Mucosa of descending colon (tissue), 3 donors: ENCODE measurements at regions not wholly inside any gene's neighbourhood (a gene's known extent, or its start where the extent isn't known, plus 50 kb on each side); places are given as distances from the start of the nearest gene placed in this dataset.
"Not testable (repeated sequence)": the region's sequence is repeated elsewhere in the genome, so short reads cannot be mapped to it uniquely, and the experiment has no call there.

Experiments used
- ATAC-seq: fragments of 200-7000 bp; cut with Tn5 transposase; one replicate; pipeline ENCODE4 v1.9.1; 2020; ENCODE audit warnings: mild to moderate bottlenecking, moderate library complexity
- DNase-seq, 3 donors: peaks; one replicate each; pipeline ENCODE4 v3.0.0-alpha.2; 2020
- H3K36me3 ChIP-seq: fragments of 200-600 bp; one replicate; pipeline ENCODE4 v1.8.0; 2021; ENCODE audit warnings: low read depth, mild to moderate bottlenecking
- H3K4me1 ChIP-seq: fragments of 200-600 bp; one replicate; pipeline ENCODE4 v1.8.0; 2021; ENCODE audit warnings: low read depth, mild to moderate bottlenecking
- H3K4me3 ChIP-seq: fragments of 200-600 bp; one replicate; pipeline ENCODE4 v1.8.0; 2021; ENCODE audit warnings: mild to moderate bottlenecking
- H3K9me3 ChIP-seq: fragments of 200-600 bp; one replicate; pipeline ENCODE4 v1.8.0; 2021; ENCODE audit warnings: mild to moderate bottlenecking
- intact Hi-C, 2 donors: fragments of 100-400 bp; cut with DNase I in 1 of 2; cut with micrococcal nuclease in 1 of 2; formaldehyde crosslinking; loops; one replicate each; pipeline versions ENCODE4 v1.11.0 to v1.11.1; 2022; cut with DNase I, micrococcal nuclease
- TF ChIP-seq, protein P1 (sequence below): fragments of 200-600 bp; IDR thresholded peaks from one replicate; pipeline ENCODE4 v1.8.0; 2022; ENCODE audit warnings: antibody characterized with exemption, mild to moderate bottlenecking
- donor health status: DM: no; HTN: no; CAD: no; lungs with moderate emphysema.
- donor health status: DM: no; HTN: no; CAD: no.
- donor health status: DM: no; HTN: yes; CAD: no.

GRCh38 chr5:62896121-62896893 lies 317.7 kb downstream of the LRRC70 start:
- ATAC-seq (no peak), DNase-seq (no peak)
- TF ChIP-seq, protein P1, sequence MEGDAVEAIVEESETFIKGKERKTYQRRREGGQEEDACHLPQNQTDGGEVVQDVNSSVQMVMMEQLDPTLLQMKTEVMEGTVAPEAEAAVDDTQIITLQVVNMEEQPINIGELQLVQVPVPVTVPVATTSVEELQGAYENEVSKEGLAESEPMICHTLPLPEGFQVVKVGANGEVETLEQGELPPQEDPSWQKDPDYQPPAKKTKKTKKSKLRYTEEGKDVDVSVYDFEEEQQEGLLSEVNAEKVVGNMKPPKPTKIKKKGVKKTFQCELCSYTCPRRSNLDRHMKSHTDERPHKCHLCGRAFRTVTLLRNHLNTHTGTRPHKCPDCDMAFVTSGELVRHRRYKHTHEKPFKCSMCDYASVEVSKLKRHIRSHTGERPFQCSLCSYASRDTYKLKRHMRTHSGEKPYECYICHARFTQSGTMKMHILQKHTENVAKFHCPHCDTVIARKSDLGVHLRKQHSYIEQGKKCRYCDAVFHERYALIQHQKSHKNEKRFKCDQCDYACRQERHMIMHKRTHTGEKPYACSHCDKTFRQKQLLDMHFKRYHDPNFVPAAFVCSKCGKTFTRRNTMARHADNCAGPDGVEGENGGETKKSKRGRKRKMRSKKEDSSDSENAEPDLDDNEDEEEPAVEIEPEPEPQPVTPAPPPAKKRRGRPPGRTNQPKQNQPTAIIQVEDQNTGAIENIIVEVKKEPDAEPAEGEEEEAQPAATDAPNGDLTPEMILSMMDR: no peak
- no peak overlapping the region for H3K4me3 ChIP-seq
- no peaks in the 10 kb centered on the region for H3K9me3 ChIP-seq
- no peaks in the 10 kb centered on the region for H3K4me1 ChIP-seq
- H3K36me3 ChIP-seq: no peaks in the 10 kb centered on the region
- intact Hi-C loops: no loop called here

- H3K4me1 ChIP-seq: no peaks in the 10 kb centered on the region
- H3K36me3 ChIP-seq: no peaks in the 10 kb centered on the region
- H3K4me3 ChIP-seq: no peak overlapping the region
- no peak for DNase-seq
- TF ChIP-seq, protein P1: no peak
- H3K9me3 ChIP-seq: no peaks in the 10 kb centered on the region
- no peak for ATAC-seq
- intact Hi-C loops: no loop called here
Measured at GRCh38 chr5:62886603-62887315, 308.1 kb downstream of the LRRC70 start.

GRCh38 chr5:62837330-62837729 lies 258.7 kb downstream of the LRRC70 start:
- DNase-seq, H3K4me1 ChIP-seq, H3K4me3 ChIP-seq, ATAC-seq, H3K36me3 ChIP-seq, intact Hi-C loops: not testable (repeated sequence)
- H3K9me3 ChIP-seq: peaks cover 23% of the 10 kb centered on the region

DNA sequence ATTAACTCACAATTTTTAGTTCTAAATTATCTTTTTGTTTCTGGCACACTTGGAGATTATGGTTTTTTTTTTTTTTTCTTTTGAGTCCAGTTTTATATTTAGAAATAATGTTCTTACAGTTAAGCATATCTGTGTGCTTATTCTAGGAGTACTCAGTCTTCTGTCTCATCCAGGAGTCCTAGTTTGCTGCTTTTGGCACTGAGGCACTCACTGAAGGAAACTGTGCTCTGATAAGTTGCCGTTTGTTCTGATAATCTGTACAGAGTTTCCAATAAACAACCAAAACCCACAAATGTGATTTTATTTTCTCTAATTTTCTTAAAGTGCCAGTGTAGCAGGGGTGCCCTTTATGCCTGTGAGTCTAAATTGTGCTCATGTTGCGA lies 251.0 kb downstream of the LRRC70 start:
- no peak for ATAC-seq
- intact Hi-C loops: no loop called here
- no peak for DNase-seq
- Histone ChIP-seq H3K9me3 (peaks cover 7% of the 10 kb centered on the region), H3K36me3 (no peaks in the 10 kb centered on the region), H3K4me3 (no peak overlapping the region), H3K4me1 (no peaks in the 10 kb centered on the region)
- TF ChIP-seq, protein P1: no peak

DNA sequence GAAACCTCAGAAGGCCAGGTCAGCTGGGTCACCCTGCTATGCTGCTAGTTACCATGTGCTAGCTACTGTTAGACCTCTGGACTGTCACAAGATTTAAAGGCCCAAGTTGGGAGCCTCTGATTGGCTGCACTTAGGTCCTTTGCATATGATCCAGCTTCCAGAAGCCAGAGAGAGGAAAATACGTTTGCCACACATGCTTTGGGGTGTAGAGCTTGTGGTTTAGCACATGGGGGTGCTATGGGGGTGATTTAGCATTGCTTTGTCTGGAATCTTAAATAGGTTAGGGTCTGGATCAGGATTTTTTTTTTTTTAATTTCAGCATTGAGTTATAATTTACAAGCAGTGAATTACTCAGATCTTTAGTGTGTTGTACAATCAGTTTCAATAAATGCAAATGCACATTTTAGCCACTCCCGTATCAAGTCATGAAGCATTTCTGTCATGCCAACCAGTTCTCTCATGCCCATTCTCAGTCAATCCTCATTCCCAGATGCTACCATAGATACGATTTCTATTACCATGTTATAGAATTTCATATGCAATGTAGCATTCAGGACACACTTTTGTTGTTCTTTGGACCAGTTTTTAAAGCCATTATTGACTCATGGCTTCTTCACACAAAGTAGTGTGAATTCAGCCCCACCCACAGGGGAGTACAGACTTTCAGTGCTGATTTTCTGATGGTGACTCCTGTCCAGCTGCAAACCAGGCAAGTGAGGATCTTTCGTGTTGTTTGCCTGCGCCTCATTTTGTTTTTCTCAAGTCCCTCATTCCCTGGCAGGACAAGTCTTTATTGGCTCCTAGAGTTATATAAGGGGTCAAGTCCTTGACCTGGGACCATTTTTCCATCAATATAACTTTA lies 250.4 kb downstream of the LRRC70 start:
- Histone ChIP-seq H3K36me3 (no peaks in the 10 kb centered on the region), H3K4me1 (no peaks in the 10 kb centered on the region), H3K9me3 (peaks cover 5% of the 10 kb centered on the region), H3K4me3 (no peak overlapping the region)
- DNase-seq: no peak
- intact Hi-C loops: no loop called here
- no peak for ATAC-seq
- TF ChIP-seq, protein P1: no peak
